Brain microvascular endothelial cell (primary cell): ENCODE measurements at regions not wholly inside any gene's neighbourhood (a gene's known extent, or its start where the extent isn't known, plus 50 kb on each side); places are given as distances from the start of the nearest gene placed in this dataset.

ENCODE experiments used
- DNase-seq: peaks from one replicate; pipeline ENCODE4 v3.0.0-alpha.2; 2020
- H3K27ac ChIP-seq: fragments of 250-450 bp; sonication (Bioruptor Pico); 2 replicates; pipeline ENCODE4 v1.5.1; 2020; ENCODE audit warnings: mild to moderate bottlenecking, moderate library complexity
- H3K27me3 ChIP-seq: fragments of 250-450 bp; sonication (Bioruptor Pico); replicated peaks from 2 replicates; pipeline ENCODE4 v1.5.1; 2020; ENCODE audit warnings: mild to moderate bottlenecking
- H3K36me3 ChIP-seq: fragments of 250-450 bp; sonication (Bioruptor Pico); replicated peaks from 2 replicates; pipeline ENCODE4 v1.5.1; 2020; ENCODE audit warnings: mild to moderate bottlenecking
- H3K4me3 ChIP-seq: 2 replicates; pipeline ENCODE4 v1.5.1; 2011; ENCODE audit warnings: low read depth, mild to moderate bottlenecking, control low read depth, low read length, moderate library complexity
- in situ Hi-C: cut with HindIII; loops from 2 replicates; pipeline ENCODE4 v1.10.0; 2017; ENCODE audit warnings: low sequenced_read_pairs, low pct_ligation_motif_present
- TF ChIP-seq, protein P1 (sequence below): IDR thresholded peaks from 2 replicates; pipeline ENCODE4 v1.5.1; 2011; ENCODE audit warnings: low read depth, mild to moderate bottlenecking, moderate library complexity, low read length, control low read depth, inconsistent platforms; ENCODE audit errors: missing control alignments

DNA sequence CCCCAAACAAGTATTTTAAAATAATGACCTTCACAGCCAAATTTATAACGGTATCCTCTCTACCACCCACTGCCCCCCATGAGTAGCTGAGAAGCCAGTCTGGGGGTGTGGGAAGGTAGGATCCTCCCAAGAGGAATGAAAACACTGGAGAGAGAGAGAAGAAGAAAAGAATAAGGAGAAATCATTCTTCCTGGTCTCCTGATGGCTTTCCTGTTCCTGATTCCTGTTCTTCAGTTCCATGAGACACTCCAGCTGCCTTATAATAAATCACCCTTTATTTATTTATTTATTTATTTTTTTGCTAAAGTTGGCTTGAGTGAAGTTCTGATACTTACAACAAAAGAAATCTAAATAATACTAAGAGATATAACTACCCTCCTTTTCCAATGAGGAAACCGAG is 56.4 kb upstream of the FAM20A start:
- Histone ChIP-seq H3K27ac (no peak overlapping the region), H3K36me3 (no peaks in the 10 kb centered on the region), H3K27me3 (no peaks in the 10 kb centered on the region), H3K4me3 (no peak overlapping the region)
- in situ Hi-C loops = no loop called here
- TF ChIP-seq, protein P1, sequence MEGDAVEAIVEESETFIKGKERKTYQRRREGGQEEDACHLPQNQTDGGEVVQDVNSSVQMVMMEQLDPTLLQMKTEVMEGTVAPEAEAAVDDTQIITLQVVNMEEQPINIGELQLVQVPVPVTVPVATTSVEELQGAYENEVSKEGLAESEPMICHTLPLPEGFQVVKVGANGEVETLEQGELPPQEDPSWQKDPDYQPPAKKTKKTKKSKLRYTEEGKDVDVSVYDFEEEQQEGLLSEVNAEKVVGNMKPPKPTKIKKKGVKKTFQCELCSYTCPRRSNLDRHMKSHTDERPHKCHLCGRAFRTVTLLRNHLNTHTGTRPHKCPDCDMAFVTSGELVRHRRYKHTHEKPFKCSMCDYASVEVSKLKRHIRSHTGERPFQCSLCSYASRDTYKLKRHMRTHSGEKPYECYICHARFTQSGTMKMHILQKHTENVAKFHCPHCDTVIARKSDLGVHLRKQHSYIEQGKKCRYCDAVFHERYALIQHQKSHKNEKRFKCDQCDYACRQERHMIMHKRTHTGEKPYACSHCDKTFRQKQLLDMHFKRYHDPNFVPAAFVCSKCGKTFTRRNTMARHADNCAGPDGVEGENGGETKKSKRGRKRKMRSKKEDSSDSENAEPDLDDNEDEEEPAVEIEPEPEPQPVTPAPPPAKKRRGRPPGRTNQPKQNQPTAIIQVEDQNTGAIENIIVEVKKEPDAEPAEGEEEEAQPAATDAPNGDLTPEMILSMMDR = no peak
- DNase-seq = no peak

DNA sequence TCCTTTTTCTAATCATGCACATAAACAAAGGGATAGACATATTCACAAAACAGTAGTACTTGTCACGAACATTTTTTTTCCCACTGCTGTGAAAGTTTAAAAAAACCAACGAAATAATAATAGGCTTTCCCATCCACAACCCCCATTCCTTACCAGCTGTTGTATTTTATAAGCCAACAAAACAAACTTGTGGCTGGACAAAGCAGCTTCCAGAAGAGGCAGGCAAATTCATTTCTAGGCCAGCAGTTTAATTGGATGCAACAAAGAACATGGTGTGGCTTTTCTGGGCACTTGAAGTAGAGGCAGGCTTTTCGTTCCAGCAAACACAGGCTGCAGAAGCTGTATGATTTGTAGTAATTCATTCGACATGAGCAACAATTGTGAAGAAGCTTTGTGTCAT is 56.0 kb upstream of the FAM20A start:
- in situ Hi-C loops = no loop called here
- H3K27me3 ChIP-seq = no peaks in the 10 kb centered on the region
- H3K4me3 ChIP-seq = no peak overlapping the region
- TF ChIP-seq, protein P1 = no peak
- no peak for DNase-seq
- H3K27ac ChIP-seq = no peak overlapping the region
- H3K36me3 ChIP-seq = no peaks in the 10 kb centered on the region

DNA sequence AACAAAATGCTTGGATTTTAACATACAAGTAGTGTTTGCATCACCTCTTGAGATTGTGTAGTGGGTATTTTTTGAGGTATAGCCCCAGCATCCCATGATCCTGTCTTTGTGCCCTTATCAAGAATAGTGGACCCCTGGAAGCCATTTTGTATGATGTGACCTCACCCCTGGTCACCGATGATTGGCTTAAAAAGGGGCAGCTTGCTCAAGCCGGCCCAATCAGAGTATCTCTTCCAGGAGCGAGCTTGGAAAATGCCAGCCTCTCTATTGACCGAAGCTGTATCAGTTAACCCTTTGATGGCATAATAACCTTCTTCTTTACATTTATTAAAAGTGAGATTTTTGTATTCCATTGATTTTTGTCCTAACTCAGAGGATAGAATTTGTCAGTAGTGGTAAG is 55.5 kb upstream of the FAM20A start:
- in situ Hi-C loops = no loop called here
- no peak for DNase-seq
- H3K4me3 ChIP-seq = no peak overlapping the region
- no peaks in the 10 kb centered on the region for H3K36me3 ChIP-seq
- H3K27ac ChIP-seq = no peak overlapping the region
- TF ChIP-seq, protein P1 = no peak
- H3K27me3 ChIP-seq = no peaks in the 10 kb centered on the region
